Ishikawa (cell line): ENCODE measurements at regions not wholly inside any gene's neighbourhood (a gene's known extent, or its start where the extent isn't known, plus 50 kb on each side); places are given as distances from the start of the nearest gene placed in this dataset.

ENCODE experiments used
- EP300 ChIP-seq: IDR thresholded peaks from 2 replicates; pipeline ENCODE4 v1.6.1; 2012; ENCODE audit warnings: borderline replicate concordance
- FOXM1 ChIP-seq: IDR thresholded peaks from 2 replicates; pipeline ENCODE4 v1.6.1; 2012; ENCODE audit warnings: low read depth, borderline replicate concordance
- MAX ChIP-seq: IDR thresholded peaks from 2 replicates; pipeline ENCODE4 v1.6.1; 2012
- TAF1 ChIP-seq: IDR thresholded peaks from 2 replicates; pipeline ENCODE4 v1.6.1; 2012; ENCODE audit warnings: low read depth, mild to moderate bottlenecking
- USF1 ChIP-seq: IDR thresholded peaks from 2 replicates; pipeline ENCODE4 v1.6.1; 2012

GRCh38 chr10:58979711-58980110 is 196.7 kb upstream of the PHYHIPL start:
- TF ChIP-seq USF1: no peak
- TF ChIP-seq MAX: no peak
- TF ChIP-seq TAF1: no peak
- TF ChIP-seq EP300: no peak
- TF ChIP-seq FOXM1: no peak
